ENCODE measurements at regions not wholly inside any gene's neighbourhood (a gene's known extent, or its start where the extent isn't known, plus 50 kb on each side); places are given as distances from the start of the nearest gene placed in this dataset.

GRCh38 chr2:156170929-156171328, 161.6 kb downstream of the NR4A2 start:
- TF ChIP-seq CTCF (IDR thresholded peaks at IDR 0.05), result no peak
- no peak for TF ChIP-seq POLR2A (IDR thresholded peaks at IDR 0.05)
- no peak for TF ChIP-seq POLR2AphosphoS5 (IDR thresholded peaks at IDR 0.05)
